ENCODE measurements at regions not wholly inside any gene's neighbourhood (a gene's known extent, or its start where the extent isn't known, plus 50 kb on each side); places are given as distances from the start of the nearest gene placed in this dataset.

DNA sequence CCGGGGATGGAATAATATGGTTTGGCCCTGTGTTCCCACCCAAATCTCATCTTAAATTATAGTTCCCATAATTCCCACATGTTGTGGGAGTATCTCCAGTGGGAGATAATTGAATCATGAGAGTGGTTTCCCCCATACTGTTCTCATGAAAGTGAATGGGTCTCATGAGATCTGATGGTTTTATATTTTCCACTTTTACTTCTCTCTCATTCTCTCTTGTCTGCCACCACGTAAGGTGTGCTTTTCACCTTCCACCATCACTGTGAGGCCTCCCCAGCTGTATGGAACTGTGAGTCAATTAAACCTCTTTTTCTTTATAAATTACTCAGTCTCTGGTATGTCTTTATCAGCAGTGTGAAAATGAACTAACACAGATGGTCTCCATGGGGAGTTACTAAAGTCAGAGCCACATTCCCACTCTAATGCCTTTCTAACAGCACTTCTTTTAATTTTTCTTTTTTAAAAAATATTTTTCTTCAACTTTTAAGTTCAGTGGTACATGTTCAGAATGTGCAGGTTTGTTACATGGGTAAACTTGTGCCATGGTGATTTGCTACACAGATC, 306.6 kb downstream of the DTHD1 start:
- TF ChIP-seq, protein P1, sequence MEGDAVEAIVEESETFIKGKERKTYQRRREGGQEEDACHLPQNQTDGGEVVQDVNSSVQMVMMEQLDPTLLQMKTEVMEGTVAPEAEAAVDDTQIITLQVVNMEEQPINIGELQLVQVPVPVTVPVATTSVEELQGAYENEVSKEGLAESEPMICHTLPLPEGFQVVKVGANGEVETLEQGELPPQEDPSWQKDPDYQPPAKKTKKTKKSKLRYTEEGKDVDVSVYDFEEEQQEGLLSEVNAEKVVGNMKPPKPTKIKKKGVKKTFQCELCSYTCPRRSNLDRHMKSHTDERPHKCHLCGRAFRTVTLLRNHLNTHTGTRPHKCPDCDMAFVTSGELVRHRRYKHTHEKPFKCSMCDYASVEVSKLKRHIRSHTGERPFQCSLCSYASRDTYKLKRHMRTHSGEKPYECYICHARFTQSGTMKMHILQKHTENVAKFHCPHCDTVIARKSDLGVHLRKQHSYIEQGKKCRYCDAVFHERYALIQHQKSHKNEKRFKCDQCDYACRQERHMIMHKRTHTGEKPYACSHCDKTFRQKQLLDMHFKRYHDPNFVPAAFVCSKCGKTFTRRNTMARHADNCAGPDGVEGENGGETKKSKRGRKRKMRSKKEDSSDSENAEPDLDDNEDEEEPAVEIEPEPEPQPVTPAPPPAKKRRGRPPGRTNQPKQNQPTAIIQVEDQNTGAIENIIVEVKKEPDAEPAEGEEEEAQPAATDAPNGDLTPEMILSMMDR (IDR thresholded peaks at IDR 0.05) = no peak
- no peak for TF ChIP-seq POLR2A (IDR thresholded peaks at IDR 0.05)

All from ovary (tissue), 3 donors.